ENCODE measurements at regions not wholly inside any gene's neighbourhood (a gene's known extent, or its start where the extent isn't known, plus 50 kb on each side); places are given as distances from the start of the nearest gene placed in this dataset.

DNA sequence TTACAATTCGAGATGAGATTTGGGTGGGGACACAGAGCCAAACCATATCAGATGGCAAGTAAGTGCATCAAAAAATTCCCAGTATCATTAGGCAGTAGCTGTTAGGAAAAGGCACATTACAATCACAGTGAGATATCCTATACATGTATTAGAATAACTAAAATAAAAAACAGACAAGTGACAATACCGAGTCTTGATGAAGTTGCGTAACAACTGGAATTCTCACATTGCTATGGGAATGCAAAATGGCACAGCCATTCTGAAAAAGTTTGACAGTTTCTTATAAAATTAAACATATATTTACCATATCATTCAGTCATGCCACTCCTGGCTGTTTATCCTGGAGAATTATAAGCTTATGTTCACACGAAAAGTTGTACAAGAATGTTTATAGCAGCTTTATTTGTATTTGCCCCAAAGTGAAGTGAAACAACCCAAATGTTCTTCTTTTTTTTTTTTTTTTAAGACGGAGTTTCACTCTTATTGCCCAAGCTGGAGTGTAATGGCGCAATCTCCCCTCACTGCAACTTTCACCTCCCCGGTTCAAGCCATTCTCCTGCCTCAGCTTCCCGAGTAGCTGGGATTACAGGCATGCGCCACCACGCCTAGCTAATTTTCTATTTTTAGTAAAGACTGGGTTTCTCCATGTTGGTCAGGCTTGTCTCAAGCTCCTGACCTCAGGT lies 93.1 kb upstream of the TLE1 start:
- TF ChIP-seq, protein P1, sequence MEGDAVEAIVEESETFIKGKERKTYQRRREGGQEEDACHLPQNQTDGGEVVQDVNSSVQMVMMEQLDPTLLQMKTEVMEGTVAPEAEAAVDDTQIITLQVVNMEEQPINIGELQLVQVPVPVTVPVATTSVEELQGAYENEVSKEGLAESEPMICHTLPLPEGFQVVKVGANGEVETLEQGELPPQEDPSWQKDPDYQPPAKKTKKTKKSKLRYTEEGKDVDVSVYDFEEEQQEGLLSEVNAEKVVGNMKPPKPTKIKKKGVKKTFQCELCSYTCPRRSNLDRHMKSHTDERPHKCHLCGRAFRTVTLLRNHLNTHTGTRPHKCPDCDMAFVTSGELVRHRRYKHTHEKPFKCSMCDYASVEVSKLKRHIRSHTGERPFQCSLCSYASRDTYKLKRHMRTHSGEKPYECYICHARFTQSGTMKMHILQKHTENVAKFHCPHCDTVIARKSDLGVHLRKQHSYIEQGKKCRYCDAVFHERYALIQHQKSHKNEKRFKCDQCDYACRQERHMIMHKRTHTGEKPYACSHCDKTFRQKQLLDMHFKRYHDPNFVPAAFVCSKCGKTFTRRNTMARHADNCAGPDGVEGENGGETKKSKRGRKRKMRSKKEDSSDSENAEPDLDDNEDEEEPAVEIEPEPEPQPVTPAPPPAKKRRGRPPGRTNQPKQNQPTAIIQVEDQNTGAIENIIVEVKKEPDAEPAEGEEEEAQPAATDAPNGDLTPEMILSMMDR (IDR thresholded peaks at IDR 0.05; ENCODE audit: insufficient read depth, missing control alignments), result no peak
- DNase-seq (ENCODE audit: insufficient read length, low spot score), result no peak
- no peak for FAIRE-seq

DNA sequence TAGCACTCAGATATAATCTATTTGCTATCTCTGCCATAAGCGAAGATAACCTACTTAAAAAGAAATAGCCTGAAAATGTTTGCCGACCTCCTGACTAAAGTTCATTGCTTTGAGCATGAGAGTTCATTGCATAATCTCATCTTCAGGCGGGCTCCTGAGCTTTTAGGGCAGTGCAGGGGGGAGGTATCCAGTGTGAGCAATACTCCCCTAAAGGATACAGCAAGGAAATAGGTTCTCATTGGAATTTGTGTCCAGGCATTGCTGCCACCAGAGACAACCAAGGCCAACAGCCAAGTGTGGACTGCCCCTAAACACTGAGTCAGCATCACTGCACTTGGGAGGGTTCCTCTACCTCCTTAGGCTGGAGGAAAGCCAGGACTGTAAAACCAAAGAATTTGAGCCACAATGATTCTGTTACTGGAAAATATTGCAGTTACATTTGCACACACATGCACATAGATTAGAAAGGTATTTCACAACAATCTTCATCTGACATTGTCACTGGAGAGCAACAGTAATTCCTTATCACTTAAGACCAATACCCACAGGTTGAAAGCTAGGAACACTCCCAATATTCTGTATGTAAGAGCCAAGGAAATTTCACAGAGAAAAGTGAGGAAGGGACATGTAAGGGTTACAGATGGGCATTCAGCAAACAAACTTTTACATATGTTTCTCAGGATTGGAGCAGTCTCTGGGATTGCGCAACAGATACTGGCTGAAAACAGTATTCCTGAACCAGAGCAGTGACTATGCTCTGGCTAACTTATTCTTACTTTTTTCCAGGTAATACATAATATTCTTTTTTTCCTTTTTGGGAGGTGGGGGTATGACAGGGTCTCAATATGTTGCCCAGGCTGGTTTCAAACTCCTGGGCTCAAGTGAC lies 98.6 kb upstream of the TLE1 start:
- FAIRE-seq, result no peak
- TF ChIP-seq, protein P1 (IDR thresholded peaks at IDR 0.05; ENCODE audit: insufficient read depth, missing control alignments), result no peak
- DNase-seq (ENCODE audit: insufficient read length, low spot score), result no peak

DNA sequence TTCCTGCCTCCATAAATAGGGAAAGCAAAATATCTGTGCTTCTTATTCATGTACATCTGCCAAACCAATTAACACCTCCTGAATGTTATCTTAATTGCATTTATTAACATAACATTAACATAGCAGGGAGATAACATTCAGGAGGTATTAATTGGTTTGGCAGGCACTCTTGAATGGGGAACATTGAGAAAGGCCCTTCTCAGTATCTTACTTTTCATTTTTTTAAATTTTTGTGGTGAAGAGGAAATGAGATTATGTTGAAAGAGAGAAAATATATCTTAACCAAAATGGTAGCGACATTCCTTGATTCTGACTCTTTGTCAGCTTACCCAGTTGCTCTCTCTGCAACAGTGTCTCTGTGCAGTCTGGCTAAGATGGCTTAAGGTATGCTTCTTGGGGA lies 100.4 kb upstream of the TLE1 start:
- TF ChIP-seq, protein P1 (IDR thresholded peaks at IDR 0.05; ENCODE audit: insufficient read depth, missing control alignments), result no peak
- FAIRE-seq, result no peak
- DNase-seq (ENCODE audit: insufficient read length, low spot score), result no peak

DNA sequence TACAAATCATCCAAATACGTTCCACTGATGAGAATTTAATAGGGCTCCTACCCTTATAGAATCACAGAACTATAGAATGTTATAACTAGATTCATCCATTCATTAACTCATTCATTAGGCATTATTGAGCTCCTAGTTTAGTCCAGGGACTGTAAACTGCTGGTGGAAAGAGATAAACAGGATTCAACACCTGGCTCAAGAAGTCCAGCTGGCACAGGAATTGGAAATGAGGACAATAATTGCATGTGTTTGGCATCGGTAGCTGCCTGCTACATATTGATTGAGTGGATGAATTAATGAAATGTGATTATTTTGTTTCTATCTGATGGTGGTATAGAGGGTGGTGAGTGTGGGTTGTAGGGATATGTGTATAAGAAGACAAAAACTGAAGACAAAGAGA lies 100.8 kb upstream of the TLE1 start:
- FAIRE-seq (no peak), DNase-seq (ENCODE audit: insufficient read length, low spot score) (no peak)
- TF ChIP-seq, protein P1 (IDR thresholded peaks at IDR 0.05; ENCODE audit: insufficient read depth, missing control alignments), result no peak

DNA sequence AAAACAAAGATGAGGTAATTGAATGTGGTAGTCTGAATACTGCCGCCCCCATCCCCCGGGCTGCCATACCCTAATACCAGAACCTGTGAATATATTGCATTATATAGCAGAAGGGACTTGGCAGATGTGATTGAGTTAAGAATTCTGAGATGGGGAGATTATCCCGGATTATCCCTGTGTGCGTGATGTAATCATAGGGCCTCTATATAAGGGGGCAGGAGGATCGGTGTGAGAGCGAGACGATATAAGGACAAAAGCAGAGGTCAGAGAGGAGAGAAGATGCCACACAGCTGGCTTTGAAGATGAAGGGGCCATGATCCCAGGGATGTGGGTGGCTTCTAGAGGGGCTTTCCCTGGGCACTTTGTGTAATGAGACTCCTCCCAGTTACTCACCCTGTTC lies 101.7 kb upstream of the TLE1 start:
- TF ChIP-seq, protein P1 (IDR thresholded peaks at IDR 0.05; ENCODE audit: insufficient read depth, missing control alignments), result no peak
- FAIRE-seq, result no peak
- no peak for DNase-seq (ENCODE audit: insufficient read length, low spot score)

DNA sequence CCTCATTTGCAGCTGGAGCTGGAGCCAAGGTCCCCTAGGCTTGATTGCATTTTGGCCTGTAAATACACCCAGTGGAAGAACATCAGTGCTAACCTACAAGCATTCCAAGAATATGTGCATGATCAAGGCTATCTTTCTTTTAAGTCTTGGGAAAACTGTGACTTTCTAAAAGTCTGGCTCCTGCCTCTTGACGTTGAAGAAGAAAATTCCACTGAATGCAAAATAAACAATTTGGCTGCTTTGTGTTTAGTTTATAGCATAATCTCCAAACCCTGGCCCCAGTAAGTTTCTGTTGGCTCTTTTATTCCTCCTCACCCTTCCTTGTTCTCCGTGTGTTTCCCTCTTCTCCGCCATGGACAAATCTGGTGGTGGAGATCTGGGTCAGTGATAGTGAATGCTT lies 109.3 kb upstream of the TLE1 start:
- TF ChIP-seq, protein P1 (IDR thresholded peaks at IDR 0.05; ENCODE audit: insufficient read depth, missing control alignments), result no peak
- DNase-seq (ENCODE audit: insufficient read length, low spot score) (no peak), FAIRE-seq (no peak)

DNA sequence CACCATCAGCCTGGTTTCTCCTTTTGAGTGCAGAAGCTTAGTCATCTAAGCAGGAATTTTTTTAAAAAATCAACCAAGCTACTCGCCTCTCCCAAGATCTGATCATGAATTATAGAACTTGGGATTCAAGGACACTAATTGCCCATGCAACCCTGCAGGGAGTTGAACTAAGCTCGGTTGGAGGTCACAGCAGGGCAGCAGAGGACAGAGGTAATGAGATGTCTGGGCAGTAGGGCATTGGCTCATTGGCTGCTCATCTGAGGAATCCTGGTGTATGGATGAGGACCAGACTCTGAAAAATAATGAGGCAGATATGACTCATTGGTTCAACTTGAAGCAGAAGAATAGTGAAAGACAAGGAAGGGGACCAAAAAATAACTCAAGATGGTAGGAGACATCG lies 111.8 kb upstream of the TLE1 start:
- FAIRE-seq (no peak), DNase-seq (ENCODE audit: insufficient read length, low spot score) (no peak)
- TF ChIP-seq, protein P1 (IDR thresholded peaks at IDR 0.05; ENCODE audit: insufficient read depth, missing control alignments), result no peak

Measured in D721Med (cell line).